ENCODE measurements at regions not wholly inside any gene's neighbourhood (a gene's known extent, or its start where the extent isn't known, plus 50 kb on each side); places are given as distances from the start of the nearest gene placed in this dataset.
"Not testable (repeated sequence)": the region's sequence is repeated elsewhere in the genome, so short reads cannot be mapped to it uniquely, and the experiment has no call there.

- TF ChIP-seq, protein P1, sequence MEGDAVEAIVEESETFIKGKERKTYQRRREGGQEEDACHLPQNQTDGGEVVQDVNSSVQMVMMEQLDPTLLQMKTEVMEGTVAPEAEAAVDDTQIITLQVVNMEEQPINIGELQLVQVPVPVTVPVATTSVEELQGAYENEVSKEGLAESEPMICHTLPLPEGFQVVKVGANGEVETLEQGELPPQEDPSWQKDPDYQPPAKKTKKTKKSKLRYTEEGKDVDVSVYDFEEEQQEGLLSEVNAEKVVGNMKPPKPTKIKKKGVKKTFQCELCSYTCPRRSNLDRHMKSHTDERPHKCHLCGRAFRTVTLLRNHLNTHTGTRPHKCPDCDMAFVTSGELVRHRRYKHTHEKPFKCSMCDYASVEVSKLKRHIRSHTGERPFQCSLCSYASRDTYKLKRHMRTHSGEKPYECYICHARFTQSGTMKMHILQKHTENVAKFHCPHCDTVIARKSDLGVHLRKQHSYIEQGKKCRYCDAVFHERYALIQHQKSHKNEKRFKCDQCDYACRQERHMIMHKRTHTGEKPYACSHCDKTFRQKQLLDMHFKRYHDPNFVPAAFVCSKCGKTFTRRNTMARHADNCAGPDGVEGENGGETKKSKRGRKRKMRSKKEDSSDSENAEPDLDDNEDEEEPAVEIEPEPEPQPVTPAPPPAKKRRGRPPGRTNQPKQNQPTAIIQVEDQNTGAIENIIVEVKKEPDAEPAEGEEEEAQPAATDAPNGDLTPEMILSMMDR (IDR thresholded peaks at IDR 0.05; ENCODE audit: low read depth, low read length), result no peak
- DNase-seq (ENCODE audit: extremely low read depth, low read depth), result no peak
Measured at GRCh38 chr21:22192766-22193165, 1194.6 kb downstream of the NCAM2 start.

GRCh38 chr21:22194986-22195385 is 1196.8 kb downstream of the NCAM2 start:
- DNase-seq (ENCODE audit: extremely low read depth, low read depth), result not testable (repeated sequence)

DNA sequence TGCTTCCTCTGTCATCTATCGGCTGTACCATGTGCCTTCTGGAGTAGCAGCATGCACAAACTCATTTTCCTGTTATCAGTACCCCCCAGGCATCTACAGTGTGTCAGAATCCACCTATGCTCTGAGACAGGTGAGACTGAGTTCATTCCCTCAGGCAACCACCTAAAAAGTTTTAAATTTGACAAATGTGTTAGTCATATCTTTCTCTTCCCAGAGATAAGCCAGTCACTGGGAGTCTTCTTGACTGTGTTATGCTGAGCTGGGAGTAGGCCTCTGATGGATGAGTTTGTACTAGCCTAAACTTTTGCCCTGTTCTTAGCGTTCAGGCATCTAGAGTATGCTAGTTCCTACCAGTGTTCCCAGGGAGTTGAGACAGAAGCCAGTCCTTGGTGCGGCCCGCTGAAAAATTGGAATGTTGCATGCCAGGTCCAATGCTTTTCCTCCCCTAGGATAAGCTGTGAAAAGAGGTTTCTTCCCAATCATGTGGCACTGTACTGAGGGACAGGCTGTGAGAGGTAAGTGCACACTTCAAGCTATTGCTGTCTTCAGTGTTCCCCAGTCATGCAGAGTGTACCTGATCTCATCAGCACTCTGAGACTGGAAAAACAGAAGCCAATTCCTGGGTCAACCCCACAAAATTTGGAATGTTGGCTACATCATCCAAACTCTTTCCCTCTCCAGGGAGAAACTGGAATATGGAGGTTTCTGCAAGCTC is 1202.3 kb downstream of the NCAM2 start:
- TF ChIP-seq, protein P1 (IDR thresholded peaks at IDR 0.05; ENCODE audit: low read depth, low read length), result no peak
- no peak for DNase-seq (ENCODE audit: extremely low read depth, low read depth)

GRCh38 chr21:22201126-22201525 is 1202.9 kb downstream of the NCAM2 start:
- DNase-seq (ENCODE audit: extremely low read depth, low read depth), result no peak
- TF ChIP-seq, protein P1 (IDR thresholded peaks at IDR 0.05; ENCODE audit: low read depth, low read length), result no peak

GRCh38 chr21:22201669-22202068 is 1203.5 kb downstream of the NCAM2 start:
- DNase-seq (ENCODE audit: extremely low read depth, low read depth), result no peak
- TF ChIP-seq, protein P1 (IDR thresholded peaks at IDR 0.05; ENCODE audit: low read depth, low read length), result no peak

- TF ChIP-seq, protein P1 (IDR thresholded peaks at IDR 0.05; ENCODE audit: low read depth, low read length), result no peak
Measured at GRCh38 chr21:22209304-22209700, 1211.1 kb downstream of the NCAM2 start.

DNA sequence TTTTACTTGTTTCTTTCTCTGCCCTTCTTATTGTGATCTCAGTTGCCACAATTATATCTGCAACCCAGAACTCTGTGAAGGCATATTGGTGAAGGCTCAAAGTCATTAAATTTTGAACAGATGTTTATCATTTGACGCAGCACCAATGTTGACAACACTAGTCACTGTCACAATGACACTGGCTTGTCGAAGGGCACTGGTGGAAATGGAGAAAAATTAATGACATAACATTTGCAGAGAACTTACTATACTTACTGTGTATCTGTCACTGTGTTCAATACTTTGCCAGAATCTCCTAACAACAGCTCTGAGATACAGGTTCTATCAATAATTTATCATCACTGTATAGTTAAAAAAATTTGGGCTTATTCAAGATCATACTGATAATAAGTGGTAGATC is 1213.7 kb downstream of the NCAM2 start:
- no peak for DNase-seq (ENCODE audit: extremely low read depth, low read depth)
- TF ChIP-seq, protein P1 (IDR thresholded peaks at IDR 0.05; ENCODE audit: low read depth, low read length), result no peak

More at GRCh38 chr21:22209304-22209700, 1211.1 kb downstream of the NCAM2 start:
- no peak for DNase-seq (ENCODE audit: extremely low read depth, low read depth)

- TF ChIP-seq, protein P1 (IDR thresholded peaks at IDR 0.05; ENCODE audit: low read depth, low read length), result no peak
- no peak for DNase-seq (ENCODE audit: extremely low read depth, low read depth)
Measured at GRCh38 chr21:22223385-22223784, 1225.2 kb downstream of the NCAM2 start.
